DMS53 treated with DMSO at 0.1 percent for 48 hours (cell line): ENCODE measurements at regions not wholly inside any gene's neighbourhood (a gene's known extent, or its start where the extent isn't known, plus 50 kb on each side); places are given as distances from the start of the nearest gene placed in this dataset.

Experiments used
- DNase-seq: peaks from one replicate; lab custom pipeline; 2025; ENCODE audit not compliant: unreplicated experiment; lab: John Stamatoyannopoulos, UW

DNA sequence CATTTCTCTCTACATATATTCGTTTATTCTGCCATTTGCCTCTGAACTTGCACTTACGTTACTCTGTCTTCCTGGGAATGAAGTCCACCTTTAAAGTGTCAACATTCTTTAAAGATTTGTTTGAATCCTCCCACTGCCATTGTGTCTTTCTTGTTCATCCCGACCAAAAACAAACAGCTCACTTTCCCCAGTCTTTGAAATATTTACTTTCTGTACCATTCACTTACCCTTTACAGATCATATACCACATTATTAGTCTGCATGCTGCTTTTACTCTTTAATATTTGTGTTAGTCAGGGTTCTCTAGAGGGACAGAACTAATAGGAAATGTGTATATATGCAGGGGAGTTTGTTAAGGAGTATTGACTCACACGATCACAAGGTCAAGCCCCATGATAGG is 176.6 kb upstream of the STARD13 start:
- no peak for DNase-seq

DNA sequence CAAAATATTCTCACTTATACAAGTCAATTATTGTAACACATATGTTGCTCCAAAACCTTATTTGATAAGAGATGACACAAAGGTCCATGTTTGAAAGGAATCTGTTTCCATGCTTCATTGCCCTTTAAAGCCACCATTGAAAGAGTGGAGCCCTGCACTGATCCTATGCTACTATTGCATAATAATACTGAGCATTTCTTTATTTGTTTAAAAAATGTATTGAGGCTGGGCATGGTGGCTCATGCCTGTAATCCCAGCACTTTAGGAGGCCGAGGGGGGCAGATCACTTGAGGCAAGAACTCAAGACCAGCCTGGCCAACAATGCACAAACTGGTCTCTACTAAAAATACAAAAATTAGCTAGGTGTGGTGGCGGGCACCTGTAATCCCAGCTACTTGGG is 178.8 kb upstream of the STARD13 start:
- no peak for DNase-seq

DNA sequence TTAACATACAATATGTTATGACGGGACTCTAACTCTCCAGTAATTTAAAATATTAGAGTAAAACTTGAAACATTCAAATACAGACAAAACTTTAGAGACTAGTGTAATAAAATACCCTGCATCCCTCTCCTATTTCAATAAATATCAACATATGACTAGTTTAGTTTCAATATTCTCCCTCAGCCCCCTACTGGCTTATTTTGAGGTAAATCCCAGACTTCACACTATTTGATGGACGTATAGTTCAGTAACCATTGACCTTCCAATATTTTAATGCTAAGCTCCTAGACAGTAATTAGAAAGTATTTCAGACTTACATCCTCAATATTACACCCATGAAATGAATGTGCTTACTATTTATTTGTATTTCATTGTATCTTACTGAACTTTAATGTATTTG is 180.7 kb upstream of the STARD13 start:
- DNase-seq, result no peak

DNA sequence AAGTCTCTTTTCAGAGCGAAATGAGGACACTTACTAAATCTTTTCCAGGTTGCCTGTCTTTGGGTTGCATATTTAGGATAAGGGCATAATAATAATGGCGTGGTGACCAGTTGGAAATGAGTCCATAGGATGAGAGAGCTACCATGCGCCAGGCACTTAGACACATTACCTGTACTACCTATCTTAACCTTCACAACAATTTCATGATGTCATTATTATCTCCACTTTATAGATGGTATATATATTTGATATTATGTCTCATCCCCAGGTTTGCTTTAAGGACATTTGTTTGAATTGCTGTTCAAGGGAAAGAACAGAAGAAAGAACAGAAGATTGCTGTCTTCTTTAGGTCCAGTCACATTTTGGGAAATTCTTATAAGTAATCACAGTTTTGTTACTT is 182.0 kb upstream of the STARD13 start:
- no peak for DNase-seq

DNA sequence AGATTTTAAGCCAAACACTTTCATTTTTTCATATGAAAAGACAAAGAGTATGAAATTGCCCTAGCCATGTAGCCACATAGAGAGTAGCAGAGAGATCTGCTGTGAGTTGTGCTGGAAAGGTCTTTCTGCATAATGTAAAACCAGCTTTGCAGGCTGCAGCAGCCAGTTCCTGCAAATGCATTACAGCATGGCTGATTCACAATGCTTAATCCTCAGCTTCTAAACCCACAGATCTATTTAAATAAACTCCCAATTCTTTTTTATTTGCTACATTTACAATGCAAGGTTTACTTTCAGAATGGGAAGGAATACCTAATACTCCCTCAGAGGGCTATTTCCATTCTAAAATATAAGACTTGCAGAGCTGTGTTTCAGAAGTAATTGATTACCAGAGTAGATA is 185.6 kb upstream of the STARD13 start:
- no peak for DNase-seq

DNA sequence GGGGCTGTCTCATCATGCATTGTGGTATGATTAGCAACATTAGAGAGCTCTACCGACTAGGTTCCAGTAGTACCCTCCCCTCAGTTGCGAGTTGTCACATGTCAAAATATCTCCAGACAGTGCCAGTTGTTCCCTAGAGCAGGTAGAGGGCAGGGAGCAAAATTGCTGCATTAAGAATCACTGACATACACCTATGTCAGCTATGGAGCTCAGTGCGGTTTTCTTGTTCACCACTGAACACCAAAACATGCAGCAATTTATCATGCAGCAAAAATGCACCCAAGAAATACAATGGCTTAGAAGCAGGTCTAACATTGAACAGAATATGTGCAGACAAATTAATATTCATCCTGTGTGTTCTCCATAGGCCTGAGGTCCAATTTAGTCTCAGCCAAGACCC is 186.9 kb upstream of the STARD13 start:
- DNase-seq, result no peak

DNA sequence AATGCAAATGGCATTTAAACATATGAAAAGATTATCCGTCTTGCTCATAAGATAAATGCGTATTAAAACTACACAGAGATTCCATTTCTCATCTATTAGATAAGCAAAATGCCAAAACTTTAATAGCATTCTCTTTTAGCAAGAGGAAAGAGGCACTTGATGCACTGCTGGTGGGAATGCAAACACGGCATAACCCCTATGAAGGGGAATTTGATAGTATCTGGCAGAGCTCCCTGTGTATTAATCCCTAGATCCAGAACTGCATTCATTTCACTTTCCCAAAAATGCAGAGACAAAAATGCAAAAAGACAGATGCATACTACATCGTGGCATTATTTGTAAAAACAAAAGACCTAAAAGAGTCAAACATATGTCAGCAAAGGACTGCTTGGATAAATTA is 193.6 kb upstream of the STARD13 start:
- no peak for DNase-seq

DNA sequence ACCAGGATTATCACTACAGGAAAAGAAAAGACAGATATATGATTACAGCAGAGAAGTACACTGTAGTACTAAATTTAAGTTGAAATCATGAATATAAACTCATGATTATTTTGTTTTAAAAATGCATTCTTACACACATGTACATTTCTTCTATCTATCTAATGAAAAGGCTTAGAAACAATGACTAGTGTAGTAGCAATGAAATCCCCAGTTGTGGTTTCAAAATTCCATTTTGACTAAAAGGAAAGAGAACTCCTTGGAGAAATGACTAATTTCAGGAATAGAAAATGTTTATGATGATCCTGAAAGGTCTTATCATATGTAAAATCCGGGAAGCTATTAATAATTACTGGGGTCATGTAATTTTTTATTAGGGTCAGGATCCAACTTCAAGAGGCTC is 195.0 kb upstream of the STARD13 start:
- no peak for DNase-seq

DNA sequence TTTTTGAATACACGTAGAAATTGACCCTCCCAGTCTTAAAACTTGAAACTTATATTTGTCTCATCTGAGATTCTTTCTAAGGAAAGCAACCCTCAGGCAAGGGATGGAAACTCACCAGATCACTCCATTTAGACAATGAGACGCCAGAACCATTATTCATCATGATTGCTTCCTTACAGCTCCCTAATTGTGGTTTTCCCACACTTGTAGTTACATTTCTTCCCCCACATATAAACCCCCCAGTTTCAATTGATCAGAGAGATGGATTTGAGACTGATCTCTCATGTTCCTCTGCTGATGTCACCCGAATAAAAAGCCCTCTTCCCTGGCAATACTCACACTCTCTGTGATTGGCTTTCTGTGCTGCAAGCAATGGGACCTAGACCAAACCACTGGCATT is 197.9 kb upstream of the STARD13 start:
- DNase-seq, result no peak

DNA sequence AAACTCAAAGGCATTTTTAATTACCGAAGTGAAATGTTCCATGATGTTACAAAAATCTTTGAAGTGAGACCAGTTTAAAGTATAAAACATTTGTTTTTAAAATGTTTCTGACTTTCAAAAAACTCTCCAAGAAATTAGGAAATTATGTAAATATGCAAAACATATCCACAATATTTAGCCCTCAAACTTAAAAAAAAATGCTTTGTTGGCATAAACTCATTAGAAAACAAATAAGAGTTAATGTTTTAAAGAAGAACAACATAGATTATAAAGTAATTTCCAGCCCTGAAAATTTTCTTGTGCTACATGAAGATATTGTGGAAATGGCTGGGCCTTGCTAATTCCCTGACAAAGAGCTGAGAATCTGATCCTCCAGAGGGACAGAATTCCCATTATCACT is 199.7 kb upstream of the STARD13 start:
- DNase-seq, result no peak

DNA sequence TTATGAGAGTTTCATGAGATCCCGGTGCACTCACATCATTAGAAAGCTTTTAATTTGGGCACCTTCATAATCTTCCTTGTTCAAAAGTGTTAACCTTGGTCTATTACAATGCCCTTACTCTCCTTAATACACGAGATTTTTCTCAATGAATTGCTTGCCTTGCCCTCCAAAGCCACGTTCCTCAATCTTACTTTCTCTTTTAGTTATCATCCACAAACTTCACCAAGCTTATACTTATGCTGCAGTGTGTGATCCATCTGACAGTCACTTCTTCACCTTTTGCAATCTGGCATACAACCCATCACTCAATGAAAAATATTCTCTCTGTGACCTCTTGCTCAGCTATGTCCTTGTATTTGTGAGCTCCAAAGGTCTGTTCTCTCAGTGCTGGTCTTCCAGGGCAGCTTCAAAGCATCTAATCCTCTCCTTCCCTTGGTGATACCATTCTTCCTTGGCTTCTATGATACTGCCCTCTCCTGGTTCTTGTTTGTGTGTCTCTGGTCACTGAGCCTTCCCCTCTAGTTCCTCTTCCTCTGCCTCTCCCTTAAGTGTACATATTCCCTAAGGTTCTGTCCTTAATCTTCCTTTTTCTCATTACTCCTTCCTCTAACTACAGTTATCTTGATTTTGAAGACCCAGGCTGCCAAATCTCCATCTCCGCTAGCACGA is 202.2 kb upstream of the STARD13 start:
- no peak for DNase-seq

DNA sequence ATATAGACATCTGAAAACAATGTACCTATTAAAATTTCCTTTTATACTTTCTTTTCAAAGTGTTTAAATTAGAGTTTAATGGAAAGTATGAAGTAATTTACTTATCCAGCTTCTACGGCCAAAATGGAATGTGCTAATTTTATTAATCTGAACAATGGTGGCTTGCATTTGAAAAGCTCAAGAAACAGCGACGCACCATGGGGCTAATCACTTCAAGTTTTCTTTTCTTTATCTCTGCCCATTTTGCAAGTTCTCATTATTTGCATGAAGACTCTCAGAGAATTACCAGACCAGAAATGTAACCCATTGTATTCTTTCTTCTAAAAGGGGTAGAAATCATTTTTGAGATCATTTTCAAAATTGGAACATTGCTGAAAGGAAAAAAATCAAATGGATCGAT is 204.0 kb upstream of the STARD13 start:
- no peak for DNase-seq

DNA sequence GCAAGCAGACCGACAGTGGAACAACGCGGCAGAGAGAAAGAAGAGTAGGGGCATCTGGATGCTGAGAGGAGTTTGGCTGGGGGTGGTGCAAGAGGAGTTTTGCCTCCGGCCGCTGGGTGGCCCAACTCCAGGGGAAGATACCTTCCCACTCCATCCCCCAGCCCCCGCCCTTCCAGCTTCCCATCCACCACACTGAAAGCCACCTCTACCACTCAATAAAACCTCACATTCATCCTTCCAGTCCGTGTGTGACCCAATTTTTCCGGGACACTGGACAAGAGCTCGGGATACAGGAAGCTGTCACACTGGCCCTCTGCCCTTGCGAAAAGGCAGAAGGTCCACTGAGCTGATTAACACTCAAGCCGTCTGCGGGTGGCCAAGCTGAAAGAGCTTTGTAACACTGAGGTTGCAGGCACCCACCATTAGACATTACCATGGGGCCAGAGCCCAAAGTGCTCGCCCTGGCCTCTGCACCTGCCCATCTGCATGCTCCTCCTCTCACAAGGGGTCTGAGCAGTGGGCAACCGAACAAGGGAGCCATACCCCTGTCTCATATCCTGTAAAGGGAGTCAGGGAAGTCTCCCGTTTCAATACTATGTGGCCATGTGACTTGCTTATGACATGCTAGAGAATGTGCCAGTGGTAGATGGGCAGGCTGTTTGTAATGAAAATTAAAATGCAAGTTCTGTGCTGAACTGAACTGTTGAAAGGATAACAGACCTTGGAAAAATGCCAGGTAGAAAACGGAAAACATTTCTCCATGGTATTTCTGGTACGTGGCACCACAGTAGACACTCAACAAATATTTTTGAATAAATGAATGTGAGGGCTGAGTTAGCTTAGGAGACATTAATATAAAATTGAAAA is 205.1 kb upstream of the STARD13 start:
- no peak for DNase-seq

DNA sequence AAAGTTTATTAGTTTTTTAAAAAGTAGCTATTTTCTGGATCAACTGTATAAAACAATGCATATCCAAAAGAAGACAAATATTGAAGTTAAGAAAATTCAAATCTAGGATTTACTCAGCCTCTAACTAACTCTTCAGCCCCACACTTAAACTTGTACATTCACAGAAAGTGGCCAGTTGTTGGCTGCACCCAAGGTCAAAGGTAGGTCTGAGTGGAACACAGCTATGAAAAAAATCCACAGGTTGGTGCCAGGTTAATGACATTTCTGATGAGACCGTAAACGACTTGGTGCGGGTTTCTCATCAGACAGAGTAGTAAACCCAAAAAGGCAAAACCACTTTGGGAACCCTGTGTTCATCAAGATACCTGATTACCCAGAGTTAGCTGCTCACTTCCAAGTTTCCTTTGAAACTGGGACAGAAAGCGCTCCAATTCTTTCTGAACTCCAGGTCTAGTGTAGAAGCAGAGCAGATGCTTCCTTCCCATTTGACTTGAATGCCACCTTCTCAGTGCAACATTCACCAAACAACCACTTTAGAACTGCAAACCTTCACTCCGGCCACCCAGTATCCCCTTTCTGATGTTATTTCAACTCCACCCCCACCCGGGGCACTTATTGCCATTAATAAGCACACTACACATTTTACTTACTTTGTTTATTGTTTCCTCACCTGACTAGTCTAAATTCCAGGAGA is 208.3 kb upstream of the STARD13 start:
- no peak for DNase-seq

DNA sequence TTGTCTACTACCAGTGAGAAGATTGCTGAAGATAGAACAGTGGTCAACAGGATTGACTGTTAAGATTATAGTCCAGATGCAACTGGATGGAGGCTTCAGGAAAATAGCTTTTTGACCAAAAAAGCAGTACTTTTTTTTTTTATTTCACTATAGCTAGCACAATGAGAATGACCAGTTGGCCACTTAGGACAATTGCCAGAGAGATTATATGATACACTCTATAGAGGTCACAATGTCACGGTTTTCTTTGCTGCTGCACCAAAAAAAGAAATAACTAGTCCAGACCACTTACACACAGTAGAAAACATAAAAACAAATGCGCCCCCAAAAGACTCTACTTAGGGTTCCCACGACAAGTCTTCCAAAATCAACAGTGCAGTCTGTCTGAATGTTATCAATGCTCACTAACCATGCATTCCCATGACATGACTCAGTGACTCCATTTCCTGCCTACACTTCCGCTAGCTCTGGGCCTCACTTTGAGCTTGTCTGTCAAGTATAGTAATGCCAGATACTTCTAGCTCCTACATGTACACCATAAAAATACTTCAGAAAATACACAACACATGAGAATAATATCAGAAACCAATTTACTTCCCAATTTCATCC is 209.1 kb upstream of the STARD13 start:
- DNase-seq, result no peak

DNA sequence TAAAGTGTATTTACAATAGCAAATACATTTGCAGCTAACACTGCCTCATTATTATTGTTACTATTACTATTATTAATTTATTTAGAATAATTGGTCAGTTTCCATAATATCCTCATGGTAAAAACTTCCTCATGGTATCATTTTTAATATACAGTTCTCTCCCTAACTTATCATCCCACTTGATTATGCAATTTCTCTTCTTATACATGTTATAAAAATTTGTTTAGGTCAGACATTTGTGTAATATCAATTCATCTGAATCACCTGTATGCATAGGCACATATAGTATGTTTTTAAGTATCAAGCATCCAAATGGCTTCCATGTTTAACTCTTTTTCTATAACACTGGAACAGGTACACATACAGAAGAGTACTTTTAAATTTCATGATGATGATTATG is 210.8 kb upstream of the STARD13 start:
- DNase-seq, result no peak

DNA sequence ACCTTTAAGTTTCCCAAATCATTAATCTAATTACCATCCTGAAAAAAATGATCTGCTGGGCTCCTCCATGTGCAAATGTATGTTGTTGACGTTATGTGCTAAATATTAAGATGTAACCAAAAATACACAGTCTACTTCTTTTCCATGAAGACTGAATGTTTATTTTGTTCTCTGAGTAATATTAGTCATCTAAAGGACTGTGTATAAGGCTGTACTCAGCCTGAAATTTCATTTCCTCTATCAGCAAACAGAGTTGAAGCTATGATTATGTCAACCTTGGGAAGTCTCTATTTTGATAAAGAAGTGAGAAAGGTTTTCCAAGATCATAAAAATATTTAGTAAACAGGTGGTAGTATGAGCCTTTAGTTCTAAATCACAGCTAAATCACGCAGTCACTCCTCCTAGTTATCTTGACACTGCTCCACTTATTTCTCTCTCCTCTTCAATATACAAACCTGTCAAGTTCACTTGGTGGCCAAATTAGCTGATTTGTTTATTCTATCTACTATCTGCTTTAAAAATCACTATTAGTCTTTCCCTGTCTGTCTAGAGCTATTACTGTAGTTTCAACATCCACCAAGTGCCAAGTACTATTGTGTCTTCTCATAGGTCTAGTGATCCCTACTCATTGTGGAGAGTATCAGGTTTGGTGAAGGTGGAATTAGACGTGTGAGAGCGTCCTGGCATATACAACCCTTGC is 211.7 kb upstream of the STARD13 start:
- no peak for DNase-seq

DNA sequence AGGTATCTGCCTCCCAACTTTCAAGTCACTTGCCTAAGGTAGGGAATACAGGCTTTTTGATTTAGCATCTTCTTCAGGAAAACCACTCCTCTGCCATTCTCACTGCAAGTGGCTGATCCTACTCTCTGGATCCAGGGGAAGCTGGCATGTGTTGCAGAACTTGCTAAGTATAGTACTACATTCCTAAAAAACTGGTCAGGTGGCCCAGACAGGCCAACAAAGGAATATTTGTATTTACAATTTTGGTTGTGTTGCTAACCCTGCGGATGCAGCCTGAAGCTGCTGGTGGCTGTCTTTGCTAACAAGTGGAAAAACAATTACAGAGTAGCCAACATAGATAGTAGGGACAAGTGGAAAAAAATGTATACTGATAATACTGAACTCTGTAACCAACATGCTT is 222.5 kb upstream of the STARD13 start:
- no peak for DNase-seq

DNA sequence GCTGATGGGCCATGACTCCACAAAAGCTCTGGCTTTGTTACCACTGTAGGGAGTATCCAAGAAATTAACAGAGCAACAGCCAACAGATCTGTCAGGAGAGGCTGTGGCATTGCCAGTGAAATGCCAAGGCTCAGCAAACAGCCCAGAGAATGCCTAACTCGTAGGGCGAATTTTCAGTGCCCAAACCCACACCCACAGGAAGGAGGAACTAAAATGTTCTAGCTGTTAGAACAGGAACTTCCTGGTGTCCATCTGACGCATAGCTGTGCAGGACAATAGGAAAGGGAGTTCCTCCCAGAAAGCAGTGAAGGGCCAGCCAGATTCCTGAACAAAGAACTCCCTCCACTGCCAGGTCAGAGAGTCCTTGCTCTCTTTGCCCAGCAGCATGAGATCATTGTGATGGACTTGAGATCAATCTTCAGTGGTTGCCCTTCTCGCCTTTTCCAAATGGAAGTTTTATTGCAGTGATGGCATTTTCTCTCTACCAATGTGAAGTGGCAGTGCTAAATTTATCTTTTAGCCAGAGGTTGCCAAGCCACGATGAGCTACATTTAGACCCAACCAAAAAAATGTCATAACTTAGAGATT is 224.2 kb upstream of the STARD13 start:
- no peak for DNase-seq

DNA sequence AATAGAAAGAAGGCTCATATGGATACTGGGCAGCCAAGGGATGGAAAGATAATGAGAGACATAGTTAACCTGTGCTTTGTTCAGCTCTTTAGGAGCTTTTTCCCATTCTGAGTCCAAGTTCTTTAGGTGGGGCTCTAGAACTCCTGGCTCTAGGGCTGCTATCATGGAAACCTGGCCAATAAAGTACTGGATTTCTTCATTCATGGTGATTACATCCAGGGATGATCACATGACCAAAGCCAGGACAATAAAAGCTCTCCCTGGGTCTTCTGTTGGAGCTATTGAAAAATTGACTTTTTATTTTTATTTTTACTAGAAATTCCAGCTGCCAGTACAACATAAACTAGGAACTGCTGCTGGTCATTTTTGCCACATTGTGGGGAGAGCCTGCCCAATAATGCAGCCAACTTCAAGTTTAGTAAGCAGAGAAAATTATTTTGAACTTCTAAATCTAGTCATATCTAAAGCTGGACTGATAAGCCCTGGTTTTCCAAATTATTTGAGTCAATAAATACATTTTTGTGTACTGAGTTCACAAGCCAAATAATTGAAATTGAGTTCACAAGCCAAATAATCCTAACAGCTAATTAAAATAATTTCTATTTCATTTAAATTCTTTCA is 224.9 kb upstream of the STARD13 start:
- DNase-seq, result no peak
